Neural cell (in vitro differentiated cells): ENCODE measurements at regions not wholly inside any gene's neighbourhood (a gene's known extent, or its start where the extent isn't known, plus 50 kb on each side); places are given as distances from the start of the nearest gene placed in this dataset.

ENCODE experiments used
- CTCF ChIP-seq: fragments of 450-650 bp; IDR thresholded peaks from 2 replicates; pipeline ENCODE4 v1.5.1; 2014; ENCODE audit warnings: antibody characterized with exemption, mild to moderate bottlenecking, moderate library complexity; ENCODE audit not compliant: poor library complexity, severe bottlenecking
- EP300 ChIP-seq: fragments of 450-650 bp; conservative IDR thresholded peaks from 2 replicates; pipeline ENCODE4 v1.6.1; 2014; ENCODE audit warnings: antibody characterized with exemption, mild to moderate bottlenecking, moderate library complexity; ENCODE audit not compliant: poor library complexity, severe bottlenecking
- EZH2 ChIP-seq: fragments of 200-600, 300-800 bp; shearing (Covaris generic), sonication (generic); IDR thresholded peaks from 2 replicates; pipeline ENCODE4 v1.6.1; 2014; ENCODE audit warnings: antibody characterized with exemption, low read length, borderline replicate concordance, mild to moderate bottlenecking; ENCODE audit not compliant: insufficient read depth, poor library complexity, severe bottlenecking
- POLR2AphosphoS5 ChIP-seq: IDR thresholded peaks from 2 replicates; pipeline ENCODE4 v1.6.1; 2012
- REST ChIP-seq: IDR thresholded peaks from 2 replicates; pipeline ENCODE4 v1.6.1; 2012; ENCODE audit warnings: borderline replicate concordance
- TAF1 ChIP-seq: IDR thresholded peaks from 2 replicates; pipeline ENCODE4 v1.6.1; 2012; ENCODE audit warnings: low read depth

- no peak for TF ChIP-seq EP300
- no peak for TF ChIP-seq CTCF
- TF ChIP-seq TAF1, result no peak
- no peak for TF ChIP-seq REST
- no peak for TF ChIP-seq EZH2
- TF ChIP-seq POLR2AphosphoS5, result no peak
These were observed 1093.9 kb downstream of the ADGRL2 start for GRCh38 chr1:82894635-82895034.
